GM21367 (cell line): ENCODE measurements at regions not wholly inside any gene's neighbourhood (a gene's known extent, or its start where the extent isn't known, plus 50 kb on each side); places are given as distances from the start of the nearest gene placed in this dataset.
"Not testable (repeated sequence)": the region's sequence is repeated elsewhere in the genome, so short reads cannot be mapped to it uniquely, and the experiment has no call there.

Experiments
- ATAC-seq: cut with Tn5 transposase; IDR thresholded peaks from one replicate; pipeline ENCODE4 v1.9.1; 2021; ENCODE audit not compliant: unreplicated experiment

GRCh38 chr5:4013106-4013898, 417.7 kb downstream of the IRX1 start:
- ATAC-seq: no peak

- ATAC-seq: no peak
These were observed 420.1 kb downstream of the IRX1 start for GRCh38 chr5:4015709-4016108.

GRCh38 chr5:4017076-4017803, 421.6 kb downstream of the IRX1 start:
- no peak for ATAC-seq

DNA sequence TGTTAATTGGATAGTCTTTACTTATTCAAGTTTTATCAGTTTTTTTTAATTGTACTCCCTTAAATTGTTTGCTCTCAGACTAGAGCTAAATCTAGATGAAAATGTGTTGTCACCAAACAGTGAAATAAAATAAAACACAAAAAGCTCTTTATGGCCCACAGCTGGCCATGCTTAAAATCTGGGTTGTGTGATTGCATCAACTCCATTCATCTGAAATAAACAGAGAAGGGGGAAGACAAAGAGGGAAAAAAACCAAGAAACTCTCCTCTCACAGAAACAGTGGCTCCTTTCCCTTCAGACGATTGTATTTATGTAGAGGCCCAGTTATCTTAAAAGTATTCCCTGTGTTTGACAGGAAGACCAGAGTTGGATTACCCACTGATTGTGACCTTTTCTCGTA, 422.4 kb downstream of the IRX1 start:
- ATAC-seq: no peak

GRCh38 chr5:4019009-4019769, 423.6 kb downstream of the IRX1 start:
- ATAC-seq: no peak

DNA sequence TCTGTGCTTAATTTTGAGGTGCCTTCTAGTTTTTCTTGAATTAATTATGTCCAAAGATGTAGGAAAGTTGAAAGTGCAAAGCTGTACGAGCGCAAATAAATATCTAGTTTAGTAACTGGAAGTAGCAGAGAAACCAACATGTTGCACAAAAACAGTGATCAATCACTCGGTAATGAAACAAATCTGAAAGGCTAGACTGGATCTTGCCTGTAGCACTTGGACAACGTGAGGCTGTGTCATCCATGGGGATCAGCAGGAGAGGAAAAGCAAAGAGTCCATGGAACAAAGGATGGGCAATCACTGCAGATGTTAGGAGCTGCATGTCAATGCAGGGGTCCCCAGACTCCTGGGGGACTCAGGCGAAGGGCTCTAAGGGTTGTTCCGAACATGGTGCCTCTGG, 424.2 kb downstream of the IRX1 start:
- no peak for ATAC-seq

DNA sequence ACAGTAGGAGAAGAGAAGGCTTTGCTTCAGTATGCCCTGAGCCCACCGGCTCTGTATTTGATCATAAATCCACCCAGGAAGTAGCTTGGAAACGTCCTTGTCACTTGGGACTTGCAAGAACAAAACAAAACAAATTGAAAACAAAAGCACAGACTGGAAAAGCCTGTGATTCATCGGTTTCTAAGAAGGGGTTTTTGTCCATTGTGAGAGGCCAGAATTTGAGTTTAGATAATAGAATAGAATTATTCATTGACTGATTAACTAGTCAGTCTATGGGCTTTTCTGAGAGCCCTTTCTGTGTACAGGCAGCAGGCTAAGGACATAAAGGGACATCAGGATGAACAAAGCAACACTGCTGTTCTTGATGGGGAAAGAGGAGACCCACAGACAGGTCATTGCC, 424.8 kb downstream of the IRX1 start:
- no peak for ATAC-seq

DNA sequence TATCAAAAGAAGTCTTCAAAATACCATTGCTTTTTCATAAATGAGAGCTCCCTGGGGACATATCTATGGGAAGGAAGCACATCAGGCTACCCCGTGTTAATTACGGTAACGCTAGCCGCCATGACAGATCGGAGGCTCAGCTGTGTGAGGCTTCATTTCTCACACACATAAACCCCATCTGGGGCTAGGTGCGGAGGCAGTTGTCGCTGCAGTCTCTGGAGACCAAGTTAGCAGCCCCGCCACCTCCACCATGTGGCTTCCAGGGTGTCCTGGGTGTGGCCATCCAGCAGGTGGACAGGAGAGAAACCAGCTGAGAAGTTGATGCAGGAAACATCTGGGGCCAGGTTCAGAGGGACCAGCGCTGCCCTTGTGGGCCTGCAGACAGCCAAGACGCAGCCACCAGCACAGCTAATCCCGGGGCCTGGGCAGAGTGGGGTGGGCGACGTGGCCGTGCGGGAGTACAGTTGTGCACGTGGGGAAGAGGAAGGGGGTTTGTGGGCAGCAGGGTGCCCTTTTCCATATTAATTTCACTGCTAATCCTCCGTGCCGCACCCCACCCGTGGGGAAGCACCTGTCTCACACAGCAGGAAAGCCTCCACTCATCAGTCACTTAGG, 426.5 kb downstream of the IRX1 start:
- ATAC-seq: no peak

DNA sequence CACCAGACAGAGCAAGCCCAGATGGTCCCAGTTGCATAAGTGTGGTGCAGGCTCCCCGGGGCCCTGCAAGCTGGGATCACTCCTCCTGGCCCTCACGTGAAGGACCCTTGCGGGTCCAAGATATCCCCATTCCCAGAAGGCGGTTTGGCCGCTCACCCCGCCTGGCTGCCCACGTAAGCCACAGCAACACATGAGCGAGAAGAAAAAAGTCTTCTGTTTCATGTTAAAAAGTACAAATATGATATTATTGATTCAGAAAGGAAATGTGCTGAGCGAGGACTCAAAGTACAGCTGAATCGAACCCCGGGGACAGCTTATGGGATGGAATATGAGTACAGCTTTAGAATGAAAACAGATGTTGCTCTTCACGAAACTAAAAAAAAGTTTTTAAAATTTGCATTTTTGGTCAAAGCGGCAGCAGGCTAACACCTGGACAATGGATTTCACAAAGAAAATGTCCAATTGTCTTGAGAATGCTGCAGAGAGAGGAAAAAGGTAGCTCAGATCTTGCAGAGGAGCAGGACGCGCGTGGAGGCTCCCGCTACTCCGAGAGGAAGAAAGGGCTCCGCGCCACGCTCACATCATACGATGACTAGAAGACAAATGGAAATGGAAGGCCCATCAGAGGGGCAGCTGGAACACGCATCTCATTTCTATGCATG, 427.6 kb downstream of the IRX1 start:
- no peak for ATAC-seq

- ATAC-seq: no peak
These were observed 428.2 kb downstream of the IRX1 start for GRCh38 chr5:4023753-4024335.

DNA sequence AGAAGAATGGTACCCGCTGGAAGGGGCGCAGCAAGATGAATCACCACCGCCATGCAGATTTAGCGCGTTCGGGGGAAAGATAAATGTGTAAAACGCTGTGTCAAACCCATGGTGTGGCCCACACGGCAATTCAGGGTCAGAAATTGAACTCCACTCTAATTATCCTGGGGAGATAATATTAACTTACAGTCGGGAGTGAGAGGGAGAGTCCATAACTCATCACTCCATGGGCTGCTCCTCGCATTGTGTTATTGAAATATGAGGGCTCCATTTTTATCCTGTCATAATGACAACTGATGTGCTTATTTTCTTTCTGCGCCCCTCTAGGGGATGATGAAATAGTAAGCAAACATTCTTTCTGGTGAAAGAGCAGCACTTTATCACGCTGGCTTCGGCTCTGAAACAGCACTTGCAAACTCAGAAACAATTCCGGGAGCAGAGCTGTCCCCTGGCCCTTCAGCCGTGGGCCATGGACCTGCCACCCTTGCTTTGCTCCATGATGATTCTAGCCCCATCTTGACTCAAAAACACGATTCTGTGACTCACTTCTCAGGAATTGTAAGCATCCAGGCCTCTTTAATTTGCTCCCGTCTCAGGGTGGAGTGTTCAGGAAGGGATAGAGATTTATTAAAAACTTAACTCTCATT, 431.6 kb downstream of the IRX1 start:
- ATAC-seq: no peak

- no peak for ATAC-seq
These were observed 432.8 kb downstream of the IRX1 start for GRCh38 chr5:4028384-4028783.

- not testable (repeated sequence) for ATAC-seq
These were observed 437.9 kb downstream of the IRX1 start for GRCh38 chr5:4033546-4033945.

DNA sequence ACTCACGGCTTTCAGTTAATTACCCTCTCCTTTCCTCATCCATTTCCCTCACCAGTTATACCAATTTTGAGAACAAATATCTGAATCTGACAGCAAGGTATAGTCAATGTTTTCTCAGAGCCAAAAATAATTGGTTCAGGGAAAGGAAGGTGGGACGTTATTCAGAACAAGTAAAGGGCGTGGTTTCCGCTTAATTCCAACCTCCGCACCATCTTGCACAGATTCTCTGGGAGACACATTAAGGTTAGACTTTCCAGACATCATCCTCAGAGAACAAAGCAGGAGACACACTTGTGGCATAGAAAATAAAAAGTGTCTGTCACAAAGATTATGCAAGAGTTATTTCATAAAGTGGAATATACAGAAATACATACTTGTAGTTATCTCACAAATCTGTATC, 441.2 kb downstream of the IRX1 start:
- no peak for ATAC-seq

- no peak for ATAC-seq
These were observed 443.4 kb downstream of the IRX1 start for GRCh38 chr5:4038994-4039393.

GRCh38 chr5:4042311-4042710, 446.7 kb downstream of the IRX1 start:
- no peak for ATAC-seq

DNA sequence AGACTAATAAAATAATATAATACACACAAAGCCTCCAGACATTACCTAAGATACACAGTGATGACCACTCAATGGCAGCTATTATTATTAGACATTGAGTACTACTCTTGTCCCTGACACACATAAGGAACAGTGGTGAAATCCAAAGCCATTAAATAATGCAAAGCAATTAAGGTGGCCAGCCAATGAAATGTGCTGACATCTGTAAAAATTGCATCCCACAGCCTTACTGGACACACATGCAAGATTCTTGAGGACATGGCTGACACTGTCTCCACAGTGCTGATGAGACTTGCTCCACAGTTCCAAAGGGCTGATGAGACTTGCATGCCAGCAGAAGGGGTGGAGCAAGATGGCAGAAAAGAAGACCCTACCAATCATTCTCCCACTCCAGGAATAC, 447.5 kb downstream of the IRX1 start:
- ATAC-seq: no peak

- ATAC-seq: no peak
These were observed 449.2 kb downstream of the IRX1 start for GRCh38 chr5:4044881-4045280.

GRCh38 chr5:4048398-4048797, 452.8 kb downstream of the IRX1 start:
- ATAC-seq: no peak

- no peak for ATAC-seq
These were observed 454.6 kb downstream of the IRX1 start for GRCh38 chr5:4050203-4050602.
